Mesothelial cell of epicardium (in vitro differentiated cells): ENCODE measurements at regions not wholly inside any gene's neighbourhood (a gene's known extent, or its start where the extent isn't known, plus 50 kb on each side); places are given as distances from the start of the nearest gene placed in this dataset.

Experiments
- DNase-seq, 2 experiments: peaks; one replicate each; pipeline ENCODE4 v3.0.0; 2021; ENCODE audit warnings: low spot score in 2 of 2; ENCODE audit not compliant: unreplicated experiment in 2 of 2
- H3K27ac Mint-ChIP-seq: 2 replicates; pipeline ENCODE4 v1.8.0; 2021; ENCODE audit warnings: mixed read lengths
- H3K27me3 Mint-ChIP-seq: 2 replicates; pipeline ENCODE4 v1.8.0; 2021; ENCODE audit warnings: low read depth, mixed read lengths
- H3K36me3 Mint-ChIP-seq: 2 replicates; pipeline ENCODE4 v1.8.0; 2021; ENCODE audit warnings: mixed read lengths
- H3K4me1 Mint-ChIP-seq: 2 replicates; pipeline ENCODE4 v1.8.0; 2021; ENCODE audit warnings: mixed read lengths
- H3K4me3 Mint-ChIP-seq: 2 replicates; pipeline ENCODE4 v1.8.0; 2021; ENCODE audit warnings: mild to moderate bottlenecking, moderate library complexity, mixed read lengths
- H3K9me3 Mint-ChIP-seq: 2 replicates; pipeline ENCODE4 v1.8.0; 2021; ENCODE audit warnings: mixed read lengths
- TF ChIP-seq, protein P1 (sequence below): fragments of 200-600 bp; sonication (generic); IDR thresholded peaks from one replicate; pipeline ENCODE4 v1.5.0; 2021; ENCODE audit warnings: antibody characterized with exemption; ENCODE audit not compliant: unreplicated experiment

DNA sequence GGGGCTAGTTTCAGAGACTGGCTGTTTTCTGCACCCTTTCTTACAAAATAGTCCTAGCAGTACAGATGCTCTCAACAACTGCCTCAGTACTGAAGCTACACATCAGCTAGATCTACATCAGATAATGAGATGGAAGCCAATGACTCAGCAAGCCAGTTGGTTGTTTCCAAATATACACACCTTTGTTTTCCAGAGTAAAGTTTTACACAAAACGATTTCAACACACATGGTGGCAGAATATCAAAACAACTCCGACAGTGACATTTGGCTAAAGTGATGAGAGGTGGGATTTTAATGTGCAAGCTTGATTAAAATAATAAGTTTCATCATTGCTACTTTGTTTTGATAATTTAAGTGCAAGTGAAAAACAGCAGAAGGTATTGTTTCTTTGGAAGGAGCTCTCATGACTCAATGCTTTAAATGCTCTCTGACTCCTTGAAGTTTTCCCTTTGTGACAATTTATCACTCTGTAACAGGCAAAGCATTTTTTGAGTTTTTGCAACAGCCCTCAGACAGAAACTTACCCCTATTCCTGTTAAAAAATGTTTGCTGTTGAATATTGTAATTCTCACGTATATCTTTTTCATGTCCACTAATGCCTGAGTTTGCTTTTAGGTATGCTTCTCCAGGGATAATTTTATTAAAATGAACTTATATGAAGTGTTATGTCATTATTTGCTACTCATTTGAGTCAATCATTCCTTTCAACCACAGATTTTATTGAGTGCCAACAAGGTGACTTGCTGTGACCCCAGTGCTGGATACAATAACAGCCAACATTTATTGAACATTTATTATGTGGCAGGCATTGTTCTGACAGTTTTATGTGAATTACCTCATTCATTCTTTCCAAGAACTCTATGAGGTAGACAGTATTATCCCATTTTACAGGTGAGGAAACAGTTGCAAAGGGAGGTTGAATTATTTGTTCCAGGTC lies 882.0 kb downstream of the TFAP2A start:
- H3K36me3 Mint-ChIP-seq, result peaks cover 2% of the 10 kb centered on the region
- DNase-seq, result no peak
- H3K9me3 Mint-ChIP-seq, result peaks cover 24% of the 10 kb centered on the region
- H3K4me3 Mint-ChIP-seq, result no peak overlapping the region
- H3K27ac Mint-ChIP-seq, result no peak overlapping the region
- H3K4me1 Mint-ChIP-seq, result no peaks in the 10 kb centered on the region
- TF ChIP-seq, protein P1, sequence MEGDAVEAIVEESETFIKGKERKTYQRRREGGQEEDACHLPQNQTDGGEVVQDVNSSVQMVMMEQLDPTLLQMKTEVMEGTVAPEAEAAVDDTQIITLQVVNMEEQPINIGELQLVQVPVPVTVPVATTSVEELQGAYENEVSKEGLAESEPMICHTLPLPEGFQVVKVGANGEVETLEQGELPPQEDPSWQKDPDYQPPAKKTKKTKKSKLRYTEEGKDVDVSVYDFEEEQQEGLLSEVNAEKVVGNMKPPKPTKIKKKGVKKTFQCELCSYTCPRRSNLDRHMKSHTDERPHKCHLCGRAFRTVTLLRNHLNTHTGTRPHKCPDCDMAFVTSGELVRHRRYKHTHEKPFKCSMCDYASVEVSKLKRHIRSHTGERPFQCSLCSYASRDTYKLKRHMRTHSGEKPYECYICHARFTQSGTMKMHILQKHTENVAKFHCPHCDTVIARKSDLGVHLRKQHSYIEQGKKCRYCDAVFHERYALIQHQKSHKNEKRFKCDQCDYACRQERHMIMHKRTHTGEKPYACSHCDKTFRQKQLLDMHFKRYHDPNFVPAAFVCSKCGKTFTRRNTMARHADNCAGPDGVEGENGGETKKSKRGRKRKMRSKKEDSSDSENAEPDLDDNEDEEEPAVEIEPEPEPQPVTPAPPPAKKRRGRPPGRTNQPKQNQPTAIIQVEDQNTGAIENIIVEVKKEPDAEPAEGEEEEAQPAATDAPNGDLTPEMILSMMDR, result no peak
- H3K27me3 Mint-ChIP-seq, result no peaks in the 10 kb centered on the region

DNA sequence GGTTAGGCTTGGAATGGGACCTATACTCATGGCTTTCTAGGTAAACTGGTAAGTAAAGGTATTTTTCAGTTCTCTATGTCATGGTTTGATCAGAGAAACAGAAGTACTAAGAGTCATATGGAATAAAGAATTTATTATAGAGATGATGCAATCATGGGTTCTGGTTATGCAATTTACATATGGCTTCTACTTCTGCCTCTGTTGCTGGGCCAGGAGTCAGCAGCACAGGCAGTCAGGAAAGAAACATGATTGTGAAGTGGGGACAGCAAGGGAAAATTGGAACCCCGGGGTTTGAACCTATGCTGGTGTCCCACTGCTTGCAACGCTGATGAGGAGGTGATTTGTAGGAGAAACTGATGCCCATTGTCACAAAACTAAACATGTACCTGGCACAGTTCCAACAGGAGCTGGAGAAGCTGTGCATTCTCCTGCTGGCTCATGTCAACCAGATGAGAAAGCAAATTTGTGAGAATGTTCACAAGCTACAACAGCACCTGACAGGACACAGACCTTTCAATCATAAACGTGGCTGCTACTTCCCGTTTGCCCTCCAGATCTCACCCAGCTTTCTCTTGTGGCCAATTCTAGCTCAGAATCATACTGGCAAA lies 887.1 kb downstream of the TFAP2A start:
- H3K4me3 Mint-ChIP-seq, result no peak overlapping the region
- no peak overlapping the region for H3K27ac Mint-ChIP-seq
- peaks cover 2% of the 10 kb centered on the region for H3K36me3 Mint-ChIP-seq
- H3K9me3 Mint-ChIP-seq, result peaks cover 13% of the 10 kb centered on the region
- peaks cover 13% of the 10 kb centered on the region for H3K4me1 Mint-ChIP-seq
- TF ChIP-seq, protein P1, result no peak
- no peak for DNase-seq
- no peaks in the 10 kb centered on the region for H3K27me3 Mint-ChIP-seq

DNA sequence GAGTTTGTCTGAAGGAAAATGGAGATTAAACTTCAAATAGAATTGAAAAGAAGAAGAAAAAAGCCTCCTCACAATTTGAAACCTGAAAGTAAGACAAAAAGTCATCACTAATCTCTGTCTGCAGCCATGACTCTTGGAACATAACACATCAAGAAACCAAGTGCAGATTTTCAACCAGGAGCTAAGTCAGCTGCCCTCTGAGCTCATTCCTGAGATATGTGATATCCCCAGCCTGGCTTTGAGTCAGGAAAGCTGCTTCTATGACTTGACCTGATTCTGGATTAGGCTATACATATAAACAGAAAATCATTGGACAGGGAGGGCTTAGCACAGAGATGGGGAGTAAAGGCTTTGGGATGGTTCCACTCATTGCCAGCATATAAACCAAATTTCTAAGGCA lies 891.4 kb downstream of the TFAP2A start:
- H3K4me3 Mint-ChIP-seq, result no peak overlapping the region
- H3K27ac Mint-ChIP-seq, result peak overlapping the region; percentile 79
- peaks cover 5% of the 10 kb centered on the region for H3K9me3 Mint-ChIP-seq
- H3K36me3 Mint-ChIP-seq, result no peaks in the 10 kb centered on the region
- H3K4me1 Mint-ChIP-seq, result peaks cover 37% of the 10 kb centered on the region
- no peak for DNase-seq
- TF ChIP-seq, protein P1, result no peak
- no peaks in the 10 kb centered on the region for H3K27me3 Mint-ChIP-seq

DNA sequence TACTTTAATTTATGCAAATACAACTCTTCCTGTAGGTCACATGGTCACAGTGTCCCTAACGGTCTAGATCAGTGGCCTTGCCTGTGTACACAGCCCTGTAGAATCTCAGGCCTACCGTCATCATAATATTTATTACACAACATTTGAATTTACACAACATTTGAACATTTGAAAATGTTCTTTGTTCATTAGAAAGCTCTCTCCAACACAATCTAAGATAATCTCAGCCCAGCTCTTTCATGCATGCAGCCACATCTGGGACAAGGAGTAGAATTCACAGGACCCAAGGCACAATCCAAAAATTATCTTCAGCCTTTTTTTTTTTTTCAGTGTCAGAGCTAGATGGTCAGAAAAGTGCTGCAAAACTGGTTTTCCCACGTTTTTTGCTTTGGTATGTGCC lies 892.8 kb downstream of the TFAP2A start:
- TF ChIP-seq, protein P1, result no peak
- peaks cover 35% of the 10 kb centered on the region for H3K4me1 Mint-ChIP-seq
- no peak overlapping the region for H3K4me3 Mint-ChIP-seq
- H3K9me3 Mint-ChIP-seq, result peaks cover 5% of the 10 kb centered on the region
- peak overlapping the region; percentile 72 for H3K27ac Mint-ChIP-seq
- DNase-seq, result no peak
- no peaks in the 10 kb centered on the region for H3K27me3 Mint-ChIP-seq
- no peaks in the 10 kb centered on the region for H3K36me3 Mint-ChIP-seq

DNA sequence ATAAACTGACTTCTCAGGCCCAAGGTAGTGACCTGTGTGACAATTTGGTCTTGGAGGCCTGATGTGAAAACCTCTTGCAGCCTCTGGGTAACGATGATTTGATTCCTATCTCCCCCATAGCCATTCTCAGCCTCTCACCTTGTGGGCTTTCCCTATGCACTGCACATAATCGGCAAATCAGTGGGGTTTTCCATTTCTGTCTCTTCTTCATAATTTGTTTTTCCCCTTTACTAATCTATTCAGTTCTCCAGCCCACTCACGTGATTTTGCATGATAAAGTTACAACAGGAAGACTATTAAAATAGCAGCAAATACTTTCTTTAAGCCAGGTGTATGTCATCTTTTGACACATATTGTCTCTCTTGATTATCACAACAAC lies 893.7 kb downstream of the TFAP2A start:
- Mint-ChIP-seq H3K4me3 (no peak overlapping the region), H3K36me3 (no peaks in the 10 kb centered on the region), H3K9me3 (peaks cover 5% of the 10 kb centered on the region), H3K4me1 (peaks cover 44% of the 10 kb centered on the region), H3K27me3 (no peaks in the 10 kb centered on the region), H3K27ac (no peak overlapping the region)
- TF ChIP-seq, protein P1, result no peak
- DNase-seq, result no peak
